Caco-2 (cell line): ENCODE measurements at regions not wholly inside any gene's neighbourhood (a gene's known extent, or its start where the extent isn't known, plus 50 kb on each side); places are given as distances from the start of the nearest gene placed in this dataset.

Source experiments
- BruUV-seq: library from RNA; stranded (reverse); fragments of 400-500 nt; replicated peaks from 2 replicates; lab custom pipeline; 2021; lab: Mats Ljungman, UMichigan
- CTCF ChIA-PET: fragments of 300-600 bp; sonication (Branson Sonifier 250); formaldehyde crosslinking; loops from one replicate; lab custom pipeline; 2022; ENCODE audit warnings: antibody characterized with exemption; lab: Charles Lee
- POLR2A ChIA-PET: fragments of 300-600 bp; sonication (Branson Sonifier 250); formaldehyde crosslinking; loops from one replicate; lab custom pipeline; 2022; ENCODE audit warnings: antibody characterized with exemption; lab: Charles Lee
- DNase-seq, 2 experiments: peaks; one replicate each; pipeline versions ENCODE4 v3.0.0 to v3.0.0-alpha.2; 2020 to 2022
- H3K27me3 ChIP-seq: replicated peaks from 2 replicates; pipeline ENCODE4 v1.6.0; 2011; ENCODE audit warnings: low read length; ENCODE audit not compliant: control insufficient read depth, insufficient read depth
- H3K36me3 ChIP-seq: 2 replicates; pipeline ENCODE4 v1.5.1; 2011; ENCODE audit warnings: low read length; ENCODE audit not compliant: control insufficient read depth, insufficient read depth
- H3K4me1 ChIP-seq: fragments of 250-450 bp; sonication (Bioruptor Pico); 2 replicates; pipeline ENCODE4 v1.5.1; 2020; ENCODE audit warnings: mild to moderate bottlenecking
- H3K4me3 ChIP-seq: 2 replicates; pipeline ENCODE4 v1.5.1; 2011; ENCODE audit warnings: low read depth, mild to moderate bottlenecking, control low read depth, low read length
- H3K9me3 ChIP-seq: fragments of 250-450 bp; sonication (Bioruptor Pico); 2 replicates; pipeline ENCODE4 v1.5.1; 2020; ENCODE audit warnings: mild to moderate bottlenecking, moderate library complexity
- H3K27ac Mint-ChIP-seq: one replicate; pipeline ENCODE4 v1.8.0; 2022; ENCODE audit warnings: mixed read lengths; ENCODE audit not compliant: unreplicated experiment
- H3K27me3 Mint-ChIP-seq: one replicate; pipeline ENCODE4 v1.8.0; 2022; ENCODE audit warnings: mixed read lengths; ENCODE audit not compliant: insufficient read depth, unreplicated experiment
- H3K36me3 Mint-ChIP-seq: one replicate; pipeline ENCODE4 v1.8.0; 2022; ENCODE audit warnings: mild to moderate bottlenecking, mixed read lengths; ENCODE audit not compliant: insufficient read depth, unreplicated experiment
- H3K4me1 Mint-ChIP-seq: one replicate; pipeline ENCODE4 v1.8.0; 2022; ENCODE audit warnings: low read depth, mixed read lengths; ENCODE audit not compliant: unreplicated experiment
- H3K4me3 Mint-ChIP-seq: one replicate; pipeline ENCODE4 v1.8.0; 2022; ENCODE audit warnings: mild to moderate bottlenecking, moderate library complexity, mixed read lengths; ENCODE audit not compliant: unreplicated experiment
- H3K9me3 Mint-ChIP-seq: one replicate; pipeline ENCODE4 v1.8.0; 2022; ENCODE audit warnings: mixed read lengths; ENCODE audit not compliant: unreplicated experiment
- CTCF ChIP-seq, 2 experiments: fragments of 200-600 bp in 1 of 2; IDR thresholded peaks; 1 replicate in 1 of 2; 2 replicates in 1 of 2; pipeline versions ENCODE4 v1.5.1 to v1.8.0; 2011 to 2022; ENCODE audit warnings: antibody characterized with exemption in 1 of 2, control low read depth in 1 of 2, inconsistent platforms in 1 of 2, low read depth in 1 of 2, low read length in 1 of 2, mild to moderate bottlenecking in 1 of 2, moderate library complexity in 1 of 2; ENCODE audit not compliant: insufficient read depth in 1 of 2, severe bottlenecking in 1 of 2, unreplicated experiment in 1 of 2
- intact Hi-C: fragments of 100-400 bp; cut with micrococcal nuclease; formaldehyde crosslinking; loops from one replicate; pipeline ENCODE4 v1.10.0; 2022; ENCODE audit not compliant: unreplicated experiment

GRCh38 chr2:67260343-67261277 is 136.5 kb upstream of the ETAA1 start:
- H3K36me3 ChIP-seq = no peaks in the 10 kb centered on the region
- TF ChIP-seq CTCF (IDR thresholded peaks at IDR 0.05; ENCODE audit: insufficient read depth in 1 of 2, low read depth in 1 of 2, low read length in 1 of 2, severe bottlenecking in 1 of 2, unreplicated experiment in 1 of 2) = no peak
- no peaks in the 10 kb centered on the region for H3K27me3 ChIP-seq
- H3K4me1 ChIP-seq = no peaks in the 10 kb centered on the region
- Mint-ChIP-seq H3K36me3 (no peaks in the 10 kb centered on the region), H3K27ac (no peak overlapping the region), H3K4me1 (no peaks in the 10 kb centered on the region), H3K4me3 (no peak overlapping the region), H3K9me3 (no peaks in the 10 kb centered on the region), H3K27me3 (peaks cover 5% of the 10 kb centered on the region)
- no TSS peak for BruUV-seq
- no peaks in the 10 kb centered on the region for H3K9me3 ChIP-seq
- ChIA-PET POLR2A (no interaction called here), CTCF (no interaction called here)
- intact Hi-C loops = no loop called here
- no peak overlapping the region for H3K4me3 ChIP-seq
- DNase-seq = no peak

GRCh38 chr2:67267241-67267640 is 129.9 kb upstream of the ETAA1 start:
- Histone ChIP-seq H3K4me3 (no peak overlapping the region), H3K27me3 (no peaks in the 10 kb centered on the region), H3K9me3 (no peaks in the 10 kb centered on the region), H3K4me1 (no peaks in the 10 kb centered on the region), H3K36me3 (no peaks in the 10 kb centered on the region)
- POLR2A ChIA-PET = no interaction called here
- CTCF ChIA-PET = no interaction called here
- Mint-ChIP-seq H3K27ac (no peak overlapping the region), H3K27me3 (peaks cover 5% of the 10 kb centered on the region), H3K4me3 (no peak overlapping the region), H3K36me3 (no peaks in the 10 kb centered on the region), H3K9me3 (no peaks in the 10 kb centered on the region), H3K4me1 (no peaks in the 10 kb centered on the region)
- intact Hi-C loops = no loop called here
- no TSS peak for BruUV-seq
- no peak for DNase-seq
- no peak for TF ChIP-seq CTCF (IDR thresholded peaks at IDR 0.05; ENCODE audit: insufficient read depth in 1 of 2, low read depth in 1 of 2, low read length in 1 of 2, severe bottlenecking in 1 of 2, unreplicated experiment in 1 of 2)

GRCh38 chr2:67268797-67269196 is 128.3 kb upstream of the ETAA1 start:
- Mint-ChIP-seq H3K4me3 (no peak overlapping the region), H3K4me1 (no peaks in the 10 kb centered on the region), H3K27me3 (peaks cover 3% of the 10 kb centered on the region), H3K27ac (no peak overlapping the region), H3K36me3 (no peaks in the 10 kb centered on the region), H3K9me3 (no peaks in the 10 kb centered on the region)
- no peak for DNase-seq
- no TSS peak for BruUV-seq
- ChIA-PET POLR2A (no interaction called here), CTCF (no interaction called here)
- TF ChIP-seq CTCF (IDR thresholded peaks at IDR 0.05; ENCODE audit: insufficient read depth in 1 of 2, low read depth in 1 of 2, low read length in 1 of 2, severe bottlenecking in 1 of 2, unreplicated experiment in 1 of 2) = no peak
- Histone ChIP-seq H3K9me3 (no peaks in the 10 kb centered on the region), H3K36me3 (no peaks in the 10 kb centered on the region), H3K4me1 (no peaks in the 10 kb centered on the region), H3K27me3 (no peaks in the 10 kb centered on the region), H3K4me3 (no peak overlapping the region)
- intact Hi-C loops = no loop called here
